ENCODE measurements at regions not wholly inside any gene's neighbourhood (a gene's known extent, or its start where the extent isn't known, plus 50 kb on each side); places are given as distances from the start of the nearest gene placed in this dataset.

DNA sequence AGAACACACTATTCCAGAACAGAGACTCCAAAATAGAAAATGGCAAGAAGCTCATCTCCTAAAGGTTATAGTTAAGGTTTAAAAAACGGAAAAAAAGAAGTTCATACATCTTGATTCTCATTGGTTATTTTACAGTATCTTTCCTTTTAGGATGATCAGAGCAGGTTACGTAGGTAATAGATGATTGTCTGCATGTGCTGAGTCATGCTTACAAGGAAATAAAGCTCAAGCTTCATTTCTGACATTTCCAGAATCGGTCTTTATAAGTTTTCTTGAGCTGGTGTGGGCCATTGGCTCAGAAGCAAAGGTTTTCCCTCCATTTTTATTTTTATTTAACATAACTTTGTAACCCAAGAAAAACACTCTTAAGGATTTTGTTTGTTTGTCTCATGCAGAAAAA is 1030.3 kb upstream of the CDH8 start:
- TF ChIP-seq CTCF (IDR thresholded peaks at IDR 0.05; ENCODE audit: poor library complexity, severe bottlenecking): no peak
- TF ChIP-seq EZH2 (IDR thresholded peaks at IDR 0.05; ENCODE audit: borderline replicate concordance, insufficient read depth, low read length, poor library complexity, severe bottlenecking): no peak
- TF ChIP-seq, protein P1, sequence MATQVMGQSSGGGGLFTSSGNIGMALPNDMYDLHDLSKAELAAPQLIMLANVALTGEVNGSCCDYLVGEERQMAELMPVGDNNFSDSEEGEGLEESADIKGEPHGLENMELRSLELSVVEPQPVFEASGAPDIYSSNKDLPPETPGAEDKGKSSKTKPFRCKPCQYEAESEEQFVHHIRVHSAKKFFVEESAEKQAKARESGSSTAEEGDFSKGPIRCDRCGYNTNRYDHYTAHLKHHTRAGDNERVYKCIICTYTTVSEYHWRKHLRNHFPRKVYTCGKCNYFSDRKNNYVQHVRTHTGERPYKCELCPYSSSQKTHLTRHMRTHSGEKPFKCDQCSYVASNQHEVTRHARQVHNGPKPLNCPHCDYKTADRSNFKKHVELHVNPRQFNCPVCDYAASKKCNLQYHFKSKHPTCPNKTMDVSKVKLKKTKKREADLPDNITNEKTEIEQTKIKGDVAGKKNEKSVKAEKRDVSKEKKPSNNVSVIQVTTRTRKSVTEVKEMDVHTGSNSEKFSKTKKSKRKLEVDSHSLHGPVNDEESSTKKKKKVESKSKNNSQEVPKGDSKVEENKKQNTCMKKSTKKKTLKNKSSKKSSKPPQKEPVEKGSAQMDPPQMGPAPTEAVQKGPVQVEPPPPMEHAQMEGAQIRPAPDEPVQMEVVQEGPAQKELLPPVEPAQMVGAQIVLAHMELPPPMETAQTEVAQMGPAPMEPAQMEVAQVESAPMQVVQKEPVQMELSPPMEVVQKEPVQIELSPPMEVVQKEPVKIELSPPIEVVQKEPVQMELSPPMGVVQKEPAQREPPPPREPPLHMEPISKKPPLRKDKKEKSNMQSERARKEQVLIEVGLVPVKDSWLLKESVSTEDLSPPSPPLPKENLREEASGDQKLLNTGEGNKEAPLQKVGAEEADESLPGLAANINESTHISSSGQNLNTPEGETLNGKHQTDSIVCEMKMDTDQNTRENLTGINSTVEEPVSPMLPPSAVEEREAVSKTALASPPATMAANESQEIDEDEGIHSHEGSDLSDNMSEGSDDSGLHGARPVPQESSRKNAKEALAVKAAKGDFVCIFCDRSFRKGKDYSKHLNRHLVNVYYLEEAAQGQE (IDR thresholded peaks at IDR 0.05; ENCODE audit: borderline replicate concordance): no peak
- TF ChIP-seq POLR2AphosphoS5 (IDR thresholded peaks at IDR 0.05): no peak
